Stimulated activated CD4-positive, alpha-beta T cell treated with anti-CD3 and anti-CD28 coated beads, Interleukin-15, amount 100 ng/mL, for 48 hours (primary cell): ENCODE measurements at regions not wholly inside any gene's neighbourhood (a gene's known extent, or its start where the extent isn't known, plus 50 kb on each side); places are given as distances from the start of the nearest gene placed in this dataset.
"Not testable (repeated sequence)": the region's sequence is repeated elsewhere in the genome, so short reads cannot be mapped to it uniquely, and the experiment has no call there.

ENCODE experiments used
- DNase-seq, 2 donors: peaks; one replicate each; pipeline ENCODE4 v3.0.0-alpha.2; 2020; ENCODE audit warnings: low read depth in 2 of 2

DNA sequence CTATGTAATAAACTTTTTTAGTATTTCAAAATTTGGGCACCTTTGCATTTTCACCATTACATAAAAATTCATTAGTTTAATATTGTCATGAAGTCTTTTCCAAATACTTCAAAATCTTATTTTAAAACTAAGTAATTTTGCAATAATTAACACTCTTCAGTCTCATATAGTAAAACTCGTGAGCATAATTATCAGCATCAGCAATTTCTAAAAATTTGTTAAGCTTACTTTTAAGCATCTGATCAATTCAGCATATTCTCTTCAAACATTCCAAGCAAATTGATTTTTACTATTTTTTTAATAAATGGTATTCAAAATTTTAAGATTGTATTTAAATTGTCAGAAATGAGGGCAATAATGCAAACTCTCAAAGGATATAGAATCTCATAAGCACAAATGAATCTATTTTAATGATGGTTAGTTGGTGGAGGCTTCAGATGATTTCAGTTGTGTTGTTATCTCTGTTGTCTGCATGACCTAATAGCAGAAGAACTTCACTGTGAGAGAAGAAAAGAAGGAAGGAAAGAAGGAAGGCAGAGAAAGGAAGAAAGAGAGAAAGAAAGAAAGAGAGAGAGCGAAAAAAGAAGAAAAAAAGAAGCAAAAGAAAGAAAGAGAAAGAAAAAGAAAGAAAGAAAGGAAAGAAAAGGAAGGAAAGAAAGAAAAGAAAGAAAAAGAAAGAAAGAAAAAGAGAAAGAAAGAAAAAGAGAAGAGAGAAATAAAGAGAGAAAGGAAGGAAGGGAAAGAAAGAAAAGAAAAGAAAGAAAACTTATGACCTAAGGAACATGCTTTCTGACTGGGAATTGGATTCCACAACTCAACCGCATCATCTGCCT is 860.5 kb downstream of the NCAM2 start:
- DNase-seq = no peak

DNA sequence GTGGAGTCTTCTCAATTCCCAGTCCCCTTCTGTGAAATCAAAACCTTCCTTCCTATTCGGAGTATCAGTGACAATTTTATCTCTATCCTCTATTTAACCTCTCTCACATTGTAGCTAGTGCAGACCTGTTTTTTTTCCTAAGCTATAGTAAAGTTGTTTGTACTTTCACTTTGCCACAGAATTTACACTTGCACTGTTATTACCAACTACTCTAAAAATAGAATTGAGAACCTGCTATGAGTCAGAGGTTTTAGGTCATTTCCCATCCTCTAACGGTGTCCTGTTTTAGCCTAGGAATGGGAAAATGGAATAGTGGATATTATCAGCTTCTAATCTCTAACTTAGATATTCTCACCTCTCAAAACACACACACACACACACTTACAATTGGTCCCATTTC is 862.7 kb downstream of the NCAM2 start:
- DNase-seq = no peak

- no peak for DNase-seq
Observed at GRCh38 chr21:21864321-21864840, 866.2 kb downstream of the NCAM2 start.

- no peak for DNase-seq
Observed at GRCh38 chr21:21897275-21897883, 899.2 kb downstream of the NCAM2 start.

- DNase-seq = no peak
Observed at GRCh38 chr21:21898801-21899200, 900.6 kb downstream of the NCAM2 start.

- DNase-seq = not testable (repeated sequence)
Observed at GRCh38 chr21:21902416-21902815, 904.2 kb downstream of the NCAM2 start.

GRCh38 chr21:21907271-21907670 is 909.1 kb downstream of the NCAM2 start:
- no peak for DNase-seq

DNA sequence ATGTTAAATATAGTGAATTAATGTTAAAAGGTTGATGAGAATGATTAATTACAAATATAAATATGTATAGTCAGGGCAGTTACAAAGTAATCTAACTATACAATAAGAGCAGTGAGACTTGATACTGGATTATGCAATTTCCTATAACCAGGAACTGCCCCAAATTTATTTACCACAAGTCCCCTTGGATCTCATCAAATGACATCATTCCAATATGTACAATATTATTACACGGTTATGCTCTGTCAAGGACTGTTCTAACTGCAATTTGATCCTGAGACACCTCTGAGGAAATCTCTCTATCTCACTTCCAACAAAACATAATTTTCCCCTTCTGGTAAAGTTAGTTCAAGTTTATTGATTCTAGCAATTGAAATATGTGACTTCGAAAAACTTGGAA is 917.6 kb downstream of the NCAM2 start:
- no peak for DNase-seq

DNA sequence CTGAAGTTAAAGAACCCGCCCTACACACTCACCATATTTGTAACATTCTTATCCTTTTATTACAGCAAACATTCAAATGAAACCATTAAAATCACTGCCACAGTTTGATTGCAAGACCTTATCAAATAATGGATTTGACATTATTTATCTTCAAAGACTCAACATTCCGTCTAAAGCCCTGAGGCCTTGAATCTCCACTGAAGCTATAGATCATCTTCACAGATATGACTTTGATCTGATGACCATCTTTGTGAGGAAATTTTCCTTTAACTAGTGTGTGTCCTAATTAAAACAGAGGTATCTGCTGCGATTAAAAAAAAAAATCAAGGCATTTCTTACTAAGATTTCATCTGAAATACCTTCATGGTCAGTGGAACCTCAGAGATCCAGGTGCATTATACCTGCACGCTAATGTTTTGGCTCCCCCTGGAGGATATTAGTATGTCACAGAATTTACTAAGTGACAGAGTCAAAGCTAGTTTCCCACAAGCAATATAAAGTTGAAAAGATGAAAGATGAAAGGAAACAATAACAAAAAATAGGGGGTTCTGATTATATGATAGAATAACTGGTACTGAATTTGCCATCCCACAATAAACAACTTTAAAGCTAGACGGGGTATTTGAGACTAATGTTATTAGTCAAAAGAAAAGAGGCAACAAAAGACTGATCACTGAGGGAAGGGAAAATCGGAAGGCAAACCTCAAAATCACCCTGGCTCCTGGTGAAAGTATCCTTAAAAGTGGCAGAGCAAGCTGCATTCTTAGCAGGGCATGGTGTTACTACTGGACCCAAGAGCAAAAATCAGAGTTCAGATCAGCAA is 923.4 kb downstream of the NCAM2 start:
- DNase-seq = no peak

DNA sequence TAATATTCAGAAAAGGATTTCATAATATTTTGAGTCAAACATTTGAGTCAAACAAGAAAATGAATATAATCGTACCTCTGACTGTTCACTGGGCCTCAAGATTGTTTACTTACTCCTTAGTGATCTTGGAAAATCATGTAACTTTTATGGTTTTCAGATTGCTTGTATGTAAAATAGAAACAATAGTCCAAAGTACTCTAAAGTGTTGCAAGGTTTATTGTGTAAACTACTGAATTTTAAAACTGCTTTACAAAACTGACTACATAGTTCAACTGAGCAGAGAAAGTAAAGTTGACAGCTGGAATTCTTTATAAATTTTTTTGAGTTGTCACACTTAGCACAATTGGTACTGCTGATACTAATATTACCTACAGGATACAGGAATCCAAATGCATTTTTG is 931.0 kb downstream of the NCAM2 start:
- DNase-seq = no peak

DNA sequence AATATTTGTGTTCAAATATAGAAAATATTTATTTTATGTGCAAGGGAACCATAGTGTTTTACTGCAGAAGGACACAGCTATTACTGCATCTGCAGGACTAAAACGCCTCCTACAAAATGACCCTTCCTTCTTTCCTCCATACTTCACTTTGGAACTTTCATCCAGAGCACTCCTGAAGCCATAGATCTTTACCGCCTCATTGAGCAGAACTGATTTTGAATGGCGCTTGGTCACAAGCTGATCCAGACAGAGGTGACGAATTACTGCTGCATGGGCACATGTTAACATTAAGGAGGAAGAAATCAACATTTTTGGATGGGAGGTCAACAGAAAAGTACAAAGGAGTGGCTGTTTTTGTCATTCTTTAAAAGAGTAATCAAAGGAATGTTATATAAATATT is 931.6 kb downstream of the NCAM2 start:
- no peak for DNase-seq

DNA sequence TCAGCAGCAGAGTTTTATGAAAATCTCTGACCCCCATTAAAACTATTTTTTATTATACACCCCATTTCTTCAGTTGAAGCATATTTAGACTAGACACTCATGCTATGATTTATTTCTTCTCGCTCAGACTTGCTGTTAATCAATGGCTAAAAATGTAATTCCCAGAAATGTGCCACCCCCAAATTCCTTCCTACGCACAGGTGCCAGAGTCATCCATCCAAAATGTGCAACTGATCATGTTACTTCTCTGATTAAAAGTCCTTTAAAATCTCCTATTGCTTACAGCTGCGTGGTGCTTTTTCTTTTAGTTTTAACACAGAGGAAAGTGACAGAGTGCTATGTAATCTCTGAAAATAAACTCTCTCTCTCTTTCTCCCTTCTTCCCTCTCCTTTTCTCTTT is 954.4 kb downstream of the NCAM2 start:
- DNase-seq = no peak

GRCh38 chr21:21955204-21955603 is 957.0 kb downstream of the NCAM2 start:
- no peak for DNase-seq

GRCh38 chr21:21957490-21957889 is 959.3 kb downstream of the NCAM2 start:
- no peak for DNase-seq

DNA sequence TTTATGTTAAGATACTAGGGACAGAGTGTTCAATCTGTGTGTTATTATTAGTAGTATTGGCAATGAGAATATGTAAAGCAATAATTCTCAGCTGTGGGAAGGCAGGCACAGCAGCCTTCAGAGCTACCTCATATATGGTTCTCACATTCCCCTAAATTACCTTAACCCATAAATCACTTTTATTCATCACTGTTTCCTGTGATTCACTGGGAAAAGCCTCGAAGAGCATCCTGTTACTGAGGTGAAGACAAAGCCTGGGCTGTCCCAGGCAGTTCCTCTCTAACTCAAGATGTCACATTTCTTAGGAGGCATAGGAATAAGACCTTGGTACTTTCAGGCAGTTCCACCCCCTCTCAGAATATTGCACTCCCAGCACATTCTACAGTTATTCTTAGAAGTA is 965.7 kb downstream of the NCAM2 start:
- DNase-seq = no peak

GRCh38 chr21:21968810-21969209 is 970.6 kb downstream of the NCAM2 start:
- no peak for DNase-seq

DNA sequence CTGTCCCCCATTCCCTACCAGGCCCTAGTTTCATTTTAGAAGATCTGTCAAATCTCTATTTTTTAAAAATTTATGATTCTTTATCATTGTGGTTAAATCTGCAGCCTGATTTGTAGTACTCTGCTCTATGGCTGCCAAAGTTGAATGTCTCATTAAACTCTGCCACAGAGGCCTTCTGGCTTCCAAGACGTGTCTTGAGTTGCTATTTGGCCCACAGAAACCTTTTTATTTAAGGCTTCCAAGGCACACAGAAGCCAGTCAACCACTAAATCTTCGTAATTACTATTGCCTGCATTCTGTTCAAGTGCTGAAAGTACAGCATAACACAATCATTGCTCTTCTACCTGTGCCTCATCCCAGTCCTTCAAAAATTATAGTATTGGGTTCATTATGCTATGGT is 971.0 kb downstream of the NCAM2 start:
- no peak for DNase-seq

- DNase-seq = no peak
Observed at GRCh38 chr21:21971384-21971783, 973.2 kb downstream of the NCAM2 start.

- no peak for DNase-seq
Observed at GRCh38 chr21:21973806-21974205, 975.6 kb downstream of the NCAM2 start.

DNA sequence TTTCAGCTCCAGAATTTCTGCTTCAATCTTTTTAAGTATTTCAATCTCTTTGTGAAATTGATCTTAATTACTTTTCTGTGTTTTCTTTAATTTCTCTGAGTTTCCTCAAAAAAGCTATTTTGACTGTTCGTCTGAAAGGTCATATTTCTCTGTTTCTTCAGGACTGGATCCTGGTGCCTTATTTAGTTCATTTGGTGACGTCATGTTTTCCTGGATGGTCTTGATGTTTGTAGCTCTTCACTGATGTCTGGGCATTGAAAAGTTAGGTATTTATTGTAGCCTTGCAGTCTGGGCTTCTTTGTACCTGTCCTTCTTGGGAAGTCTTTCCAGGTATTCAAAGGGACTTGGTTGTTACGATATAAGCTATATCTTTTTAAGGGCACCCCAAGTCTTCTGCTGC is 998.7 kb downstream of the NCAM2 start:
- no peak for DNase-seq

DNA sequence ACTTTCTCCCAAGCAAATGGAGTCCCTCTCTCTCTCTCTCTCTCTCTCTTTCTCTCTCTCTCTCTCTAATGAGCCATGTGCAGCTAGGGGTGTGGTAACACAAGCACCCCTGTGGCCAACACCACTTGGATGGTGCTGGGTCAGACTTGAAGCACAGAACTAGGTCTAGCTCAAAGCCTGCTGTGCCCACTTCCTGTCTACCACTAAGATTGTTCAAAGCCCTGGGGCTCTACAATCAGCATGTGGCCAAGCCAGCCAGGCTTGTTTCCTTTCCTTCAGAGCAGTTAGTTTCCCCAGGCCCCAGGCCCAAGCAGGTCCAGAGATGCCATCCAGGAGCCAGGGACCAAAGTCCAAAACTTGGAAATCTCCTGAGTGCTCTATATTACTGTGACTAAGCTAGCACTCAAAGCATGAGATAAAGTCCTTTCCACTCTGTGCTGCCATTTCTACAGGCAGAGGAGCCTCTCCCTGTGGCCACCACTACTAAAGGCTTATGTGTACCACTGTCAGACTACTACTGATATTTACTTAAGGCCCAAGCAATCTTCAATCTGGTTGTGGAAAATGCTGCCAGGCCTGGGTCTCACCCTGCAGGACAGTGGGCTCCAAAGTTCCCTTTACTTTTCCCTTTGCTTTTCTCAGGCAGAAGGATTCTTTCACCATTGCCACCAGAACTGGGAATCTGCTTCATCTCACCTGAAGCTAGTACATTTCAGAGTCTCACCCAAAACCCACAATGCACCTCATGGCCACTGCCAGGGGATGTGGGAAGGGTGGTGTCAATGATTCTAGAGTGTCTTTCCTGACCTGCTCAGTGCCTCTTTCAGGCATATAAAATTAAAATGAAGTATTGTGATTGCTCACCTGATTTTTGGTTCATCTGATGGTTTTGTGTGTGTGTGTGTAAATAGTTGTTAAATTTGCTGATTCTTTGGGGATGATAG is 999.5 kb downstream of the NCAM2 start:
- no peak for DNase-seq
